ENCODE measurements at regions not wholly inside any gene's neighbourhood (a gene's known extent, or its start where the extent isn't known, plus 50 kb on each side); places are given as distances from the start of the nearest gene placed in this dataset.

GRCh38 chr2:180907731-180908130 is 72.7 kb upstream of the UBE2E3 start:
- DNase-seq, result no peak
- Histone ChIP-seq H3K79me2 (ENCODE audit: low read length) (no peaks in the 10 kb centered on the region), H3K4me1 (ENCODE audit: low read length) (no peaks in the 10 kb centered on the region), H2AFZ (ENCODE audit: low read length) (no peak overlapping the region), H3K9ac (ENCODE audit: low read length) (no peak overlapping the region), H3K9me2 (replicated peaks; ENCODE audit: insufficient read depth, low read length) (no peaks in the 10 kb centered on the region), H3K4me3 (ENCODE audit: low read length) (no peak overlapping the region), H3F3A (ENCODE audit: insufficient read depth, low read length) (no peaks in the 10 kb centered on the region), H3K27me3 (replicated peaks; ENCODE audit: insufficient read depth, low read length) (no peaks in the 10 kb centered on the region), H3K27ac (ENCODE audit: low read length) (no peak overlapping the region), H3K9me3 (replicated peaks; ENCODE audit: insufficient read depth, low read length) (no peaks in the 10 kb centered on the region), H3K4me2 (ENCODE audit: low read depth, low read length) (no peak overlapping the region), H3K36me3 (replicated peaks; ENCODE audit: insufficient read depth, low read length) (no peaks in the 10 kb centered on the region), H4K20me1 (ENCODE audit: insufficient read depth, low read length) (no peaks in the 10 kb centered on the region)
- no peak for TF ChIP-seq EZH2phosphoT487 (IDR thresholded peaks at IDR 0.05; ENCODE audit: low read length)
- no peak for TF ChIP-seq EZH2 (optimal IDR thresholded peaks at IDR 0.05; ENCODE audit: low read depth, low read length)

DNA sequence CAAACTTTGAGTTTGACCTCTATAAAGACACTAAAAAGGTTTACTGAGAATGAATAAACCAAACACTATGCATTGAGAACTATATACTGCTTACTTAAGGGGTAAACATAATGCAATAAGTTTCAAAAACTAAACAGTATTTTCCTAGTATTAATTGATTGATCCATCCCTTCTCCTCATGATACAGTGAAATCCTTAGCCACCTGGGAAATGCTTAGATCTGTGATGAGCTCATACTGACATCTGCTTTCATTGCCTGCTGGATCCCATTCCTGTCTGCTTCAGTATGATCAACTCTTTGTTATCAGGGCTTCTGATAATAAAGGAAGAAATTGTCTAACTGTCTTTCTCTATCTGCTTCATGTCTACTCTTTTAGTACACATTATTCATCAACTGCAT is 74.9 kb upstream of the UBE2E3 start:
- Histone ChIP-seq H4K20me1 (ENCODE audit: insufficient read depth, low read length) (no peaks in the 10 kb centered on the region), H3K9me3 (replicated peaks; ENCODE audit: insufficient read depth, low read length) (no peaks in the 10 kb centered on the region), H3K36me3 (replicated peaks; ENCODE audit: insufficient read depth, low read length) (no peaks in the 10 kb centered on the region), H3K9me2 (replicated peaks; ENCODE audit: insufficient read depth, low read length) (no peaks in the 10 kb centered on the region), H3K4me1 (ENCODE audit: low read length) (no peaks in the 10 kb centered on the region), H3K4me3 (ENCODE audit: low read length) (no peak overlapping the region), H3K27ac (ENCODE audit: low read length) (no peak overlapping the region), H3K27me3 (replicated peaks; ENCODE audit: insufficient read depth, low read length) (no peaks in the 10 kb centered on the region), H3K4me2 (ENCODE audit: low read depth, low read length) (no peak overlapping the region), H3K79me2 (ENCODE audit: low read length) (no peaks in the 10 kb centered on the region), H2AFZ (ENCODE audit: low read length) (no peak overlapping the region), H3F3A (ENCODE audit: insufficient read depth, low read length) (no peaks in the 10 kb centered on the region), H3K9ac (ENCODE audit: low read length) (no peak overlapping the region)
- TF ChIP-seq EZH2phosphoT487 (IDR thresholded peaks at IDR 0.05; ENCODE audit: low read length) (no peak), CTCF (IDR thresholded peaks at IDR 0.05; ENCODE audit: low read length) (no peak), EZH2 (optimal IDR thresholded peaks at IDR 0.05; ENCODE audit: low read depth, low read length) (no peak)
- no peak for DNase-seq

GRCh38 chr2:180905002-180905401 is 75.4 kb upstream of the UBE2E3 start:
- Histone ChIP-seq H3K79me2 (ENCODE audit: low read length) (no peaks in the 10 kb centered on the region), H3K4me2 (ENCODE audit: low read depth, low read length) (no peak overlapping the region), H3K4me1 (ENCODE audit: low read length) (no peaks in the 10 kb centered on the region), H3F3A (ENCODE audit: insufficient read depth, low read length) (no peaks in the 10 kb centered on the region), H3K9ac (ENCODE audit: low read length) (no peak overlapping the region), H3K9me2 (replicated peaks; ENCODE audit: insufficient read depth, low read length) (no peaks in the 10 kb centered on the region), H3K36me3 (replicated peaks; ENCODE audit: insufficient read depth, low read length) (no peaks in the 10 kb centered on the region), H3K27me3 (replicated peaks; ENCODE audit: insufficient read depth, low read length) (no peaks in the 10 kb centered on the region), H3K9me3 (replicated peaks; ENCODE audit: insufficient read depth, low read length) (no peaks in the 10 kb centered on the region), H3K27ac (ENCODE audit: low read length) (no peak overlapping the region), H3K4me3 (ENCODE audit: low read length) (no peak overlapping the region), H2AFZ (ENCODE audit: low read length) (no peak overlapping the region), H4K20me1 (ENCODE audit: insufficient read depth, low read length) (no peaks in the 10 kb centered on the region)
- DNase-seq, result no peak
- no peak for TF ChIP-seq CTCF (IDR thresholded peaks at IDR 0.05; ENCODE audit: low read length)
- no peak for TF ChIP-seq EZH2phosphoT487 (IDR thresholded peaks at IDR 0.05; ENCODE audit: low read length)
- TF ChIP-seq EZH2 (optimal IDR thresholded peaks at IDR 0.05; ENCODE audit: low read depth, low read length), result no peak

DNA sequence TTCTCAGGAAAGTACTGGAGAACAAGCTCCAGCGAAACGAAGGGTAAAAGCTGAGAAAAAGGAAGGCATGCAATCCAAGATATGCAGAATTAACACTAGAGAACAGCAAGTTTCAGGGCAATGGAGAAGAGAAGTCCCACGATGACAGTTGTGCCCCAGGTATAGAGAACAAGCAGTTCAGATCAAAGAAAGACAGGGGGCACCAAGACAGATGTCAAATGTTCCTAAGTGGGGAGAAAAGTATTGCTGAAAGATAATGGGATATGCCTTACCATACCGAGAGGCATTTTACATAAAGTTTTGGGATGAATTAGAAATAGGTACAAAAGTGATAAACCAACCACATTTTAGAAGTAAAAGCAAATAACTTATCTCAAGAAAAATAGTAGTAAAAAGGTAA is 79.1 kb upstream of the UBE2E3 start:
- no peaks in the 10 kb centered on the region for H3K9me2 ChIP-seq (replicated peaks; ENCODE audit: insufficient read depth, low read length)
- H4K20me1 ChIP-seq (ENCODE audit: insufficient read depth, low read length), result no peaks in the 10 kb centered on the region
- no peaks in the 10 kb centered on the region for H3K4me1 ChIP-seq (ENCODE audit: low read length)
- no peak overlapping the region for H3K4me2 ChIP-seq (ENCODE audit: low read depth, low read length)
- H3K27ac ChIP-seq (ENCODE audit: low read length), result no peak overlapping the region
- H3K9ac ChIP-seq (ENCODE audit: low read length), result no peak overlapping the region
- no peaks in the 10 kb centered on the region for H3K9me3 ChIP-seq (replicated peaks; ENCODE audit: insufficient read depth, low read length)
- no peak overlapping the region for H3K4me3 ChIP-seq (ENCODE audit: low read length)
- H2AFZ ChIP-seq (ENCODE audit: low read length), result no peak overlapping the region
- no peaks in the 10 kb centered on the region for H3K36me3 ChIP-seq (replicated peaks; ENCODE audit: insufficient read depth, low read length)
- no peaks in the 10 kb centered on the region for H3F3A ChIP-seq (ENCODE audit: insufficient read depth, low read length)
- DNase-seq, result no peak
- no peak for TF ChIP-seq EZH2 (optimal IDR thresholded peaks at IDR 0.05; ENCODE audit: low read depth, low read length)
- no peak for TF ChIP-seq CTCF (IDR thresholded peaks at IDR 0.05; ENCODE audit: low read length)
- TF ChIP-seq EZH2phosphoT487 (IDR thresholded peaks at IDR 0.05; ENCODE audit: low read length), result no peak
- no peaks in the 10 kb centered on the region for H3K27me3 ChIP-seq (replicated peaks; ENCODE audit: insufficient read depth, low read length)
- no peaks in the 10 kb centered on the region for H3K79me2 ChIP-seq (ENCODE audit: low read length)
